Gastroesophageal sphincter (tissue), 4 donors: ENCODE measurements at regions not wholly inside any gene's neighbourhood (a gene's known extent, or its start where the extent isn't known, plus 50 kb on each side); places are given as distances from the start of the nearest gene placed in this dataset.

ENCODE experiments used
- ATAC-seq: fragments of 150-250 bp; one replicate; pipeline ENCODE4 v1.9.1; 2016; ENCODE audit warnings: mild to moderate bottlenecking, moderate library complexity
- H3K27ac ChIP-seq, 4 donors: fragments of 200-600 bp; sonication (generic) in 3 of 4; 1 replicate in 3 of 4; 2 replicates in 1 of 4; pipeline ENCODE4 v1.5.1; 2016 to 2019
- H3K27me3 ChIP-seq: fragments of 200-600 bp; sonication (generic); one replicate; pipeline ENCODE4 v1.5.1; 2019
- H3K36me3 ChIP-seq, 2 donors: fragments of 200-600 bp; sonication (generic); one replicate each; pipeline ENCODE4 v1.5.1; 2019; ENCODE audit warnings: control low read depth in 1 of 2
- H3K4me1 ChIP-seq, 3 donors: fragments of 200-600 bp; sonication (generic); 1 replicate in 2 of 3; 2 replicates in 1 of 3; pipeline ENCODE4 v1.5.1; 2016 to 2019; ENCODE audit warnings: control low read depth in 2 of 3
- H3K4me3 ChIP-seq, 2 donors: fragments of 200-600 bp; sonication (generic); one replicate each; pipeline ENCODE4 v1.5.1; 2019; ENCODE audit warnings: mild to moderate bottlenecking in 1 of 2, moderate library complexity in 1 of 2
- H3K9me3 ChIP-seq, 3 donors: fragments of 200-600 bp; sonication (generic); one replicate each; pipeline ENCODE4 v1.5.1; 2017 to 2019; ENCODE audit warnings: control low read depth in 2 of 3
- EP300 ChIP-seq: sonication (generic); formaldehyde crosslinking; IDR thresholded peaks from one replicate; pipeline ENCODE4 v1.6.1; 2017; ENCODE audit warnings: antibody characterized with exemption, mild to moderate bottlenecking
- POLR2A ChIP-seq, 2 donors: fragments of 450-650 bp; IDR thresholded peaks; one replicate each; pipeline ENCODE4 v1.6.1; 2017; ENCODE audit warnings: antibody characterized with exemption in 2 of 2, mild to moderate bottlenecking in 2 of 2, moderate library complexity in 1 of 2
- POLR2AphosphoS5 ChIP-seq: sonication (generic); formaldehyde crosslinking; IDR thresholded peaks from one replicate; pipeline ENCODE4 v1.6.1; 2017; ENCODE audit warnings: antibody characterized with exemption
- WGBS, 2 donors: methylation state at CpG; one replicate each; pipeline ENCODE4 v1.1.5; 2018; ENCODE audit warnings: low coverage in 1 of 2; 5-methylcytosine and 5-hydroxymethylcytosine counted together
- TF ChIP-seq, protein P1 (sequence below), 4 experiments: fragments of 200-600 bp in 2 of 4; fragments of 450-650 bp in 2 of 4; sonication (generic) in 1 of 4; IDR thresholded peaks; one replicate each; pipeline ENCODE4 v1.5.1; 2017 to 2019; ENCODE audit warnings: antibody characterized with exemption in 4 of 4, mild to moderate bottlenecking in 2 of 4, moderate library complexity in 2 of 4

DNA sequence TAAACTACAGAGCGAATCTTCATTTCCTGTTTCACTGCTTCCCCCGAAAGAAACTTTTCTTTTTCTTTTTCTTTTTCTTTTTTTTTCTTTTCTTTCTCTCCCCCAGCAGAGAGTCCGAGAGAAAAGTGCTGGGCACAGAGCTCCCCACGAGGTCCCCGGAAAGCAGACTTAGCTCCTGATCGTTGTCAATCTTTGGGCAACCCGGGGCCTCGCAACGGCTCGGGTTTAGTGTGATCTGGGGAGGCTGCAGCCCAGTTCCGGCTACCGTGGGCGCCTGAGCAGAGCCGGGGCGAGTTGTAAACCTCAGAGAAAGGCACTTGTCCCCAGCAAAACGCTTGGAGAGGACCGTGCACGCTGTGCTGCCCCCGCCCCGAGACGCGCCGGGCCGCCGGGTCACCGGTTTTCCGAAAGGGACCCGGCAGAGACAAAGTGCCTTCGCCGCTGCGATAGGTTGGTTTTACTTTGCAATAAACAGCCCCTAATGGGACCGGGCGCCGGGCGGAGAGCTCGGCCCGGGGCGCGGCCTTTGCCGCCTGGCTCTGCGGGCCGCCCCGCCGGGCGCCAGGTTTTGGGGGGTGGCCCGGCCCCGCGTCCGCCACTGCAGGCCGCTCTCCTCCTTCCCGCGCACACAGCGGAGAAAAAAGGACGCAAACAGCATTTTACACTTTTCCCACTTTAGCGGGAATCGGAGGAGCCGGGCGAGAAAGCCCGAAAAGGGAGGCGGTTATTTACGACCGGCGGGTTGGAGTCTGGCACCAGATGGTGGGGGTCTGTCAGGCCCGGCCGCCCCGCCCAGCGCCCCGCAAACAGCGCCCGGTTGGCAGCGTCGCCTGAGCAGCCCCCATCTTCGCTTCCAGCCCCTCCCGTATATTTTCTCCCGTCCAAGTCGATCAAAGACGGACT lies 136.0 kb downstream of the INSIG2 start:
- WGBS, 2 donors, result 10 to 14% methylated on average over 4 to 10 of the region's 77 CpGs
- H3K27me3 ChIP-seq, result peaks cover 88% of the 10 kb centered on the region
- ATAC-seq, result no peak

DNA sequence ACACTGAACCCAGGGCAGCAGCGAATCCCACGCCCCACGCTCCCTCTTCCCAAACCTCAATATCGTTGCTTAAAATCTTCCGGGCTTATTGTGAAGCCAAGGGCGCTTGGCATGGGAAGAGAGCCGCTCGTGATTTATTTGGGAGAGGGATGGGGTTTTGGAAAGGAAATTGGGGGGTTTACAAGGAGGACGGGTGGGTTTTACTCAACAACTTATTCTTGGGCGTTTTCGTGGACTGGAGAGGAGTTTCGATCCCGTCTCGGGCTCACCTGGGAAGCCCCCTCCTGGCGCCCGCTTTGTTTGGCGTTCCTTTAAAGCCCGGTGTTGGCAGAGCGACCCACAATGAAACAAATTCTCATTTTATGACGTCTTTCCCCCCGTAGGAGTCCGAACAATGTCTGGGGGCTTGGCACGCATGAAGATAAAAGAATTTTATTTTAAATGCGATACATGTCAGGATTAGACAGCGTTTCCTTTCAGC lies 135.3 kb downstream of the INSIG2 start:
- WGBS, 2 donors, result 9 to 15% methylated on average over 7 to 18 of the region's 25 CpGs
- Histone ChIP-seq H3K27me3 (peaks cover 92% of the 10 kb centered on the region), H3K27ac (no peak overlapping the region), H3K4me1 (peaks cover 0 to 21% (median 10%) of the 10 kb centered on the region in 3 donors), H3K36me3 (no peaks in the 10 kb centered on the region), H3K4me3 (peak overlapping the region in 1 of 2 donors; percentile 48), H3K9me3 (no peaks in the 10 kb centered on the region)
- no peak for ATAC-seq
- TF ChIP-seq, protein P1, sequence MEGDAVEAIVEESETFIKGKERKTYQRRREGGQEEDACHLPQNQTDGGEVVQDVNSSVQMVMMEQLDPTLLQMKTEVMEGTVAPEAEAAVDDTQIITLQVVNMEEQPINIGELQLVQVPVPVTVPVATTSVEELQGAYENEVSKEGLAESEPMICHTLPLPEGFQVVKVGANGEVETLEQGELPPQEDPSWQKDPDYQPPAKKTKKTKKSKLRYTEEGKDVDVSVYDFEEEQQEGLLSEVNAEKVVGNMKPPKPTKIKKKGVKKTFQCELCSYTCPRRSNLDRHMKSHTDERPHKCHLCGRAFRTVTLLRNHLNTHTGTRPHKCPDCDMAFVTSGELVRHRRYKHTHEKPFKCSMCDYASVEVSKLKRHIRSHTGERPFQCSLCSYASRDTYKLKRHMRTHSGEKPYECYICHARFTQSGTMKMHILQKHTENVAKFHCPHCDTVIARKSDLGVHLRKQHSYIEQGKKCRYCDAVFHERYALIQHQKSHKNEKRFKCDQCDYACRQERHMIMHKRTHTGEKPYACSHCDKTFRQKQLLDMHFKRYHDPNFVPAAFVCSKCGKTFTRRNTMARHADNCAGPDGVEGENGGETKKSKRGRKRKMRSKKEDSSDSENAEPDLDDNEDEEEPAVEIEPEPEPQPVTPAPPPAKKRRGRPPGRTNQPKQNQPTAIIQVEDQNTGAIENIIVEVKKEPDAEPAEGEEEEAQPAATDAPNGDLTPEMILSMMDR (IDR thresholded peaks at IDR 0.05), result no peak
- no peak for TF ChIP-seq POLR2A (IDR thresholded peaks at IDR 0.05)
- TF ChIP-seq EP300, result no peak

More for the DNA sequence above, 136.0 kb downstream of the INSIG2 start:
- H3K27ac ChIP-seq, result no peak overlapping the region
- TF ChIP-seq EP300, result no peak
- TF ChIP-seq POLR2A (IDR thresholded peaks at IDR 0.05), result no peak
- TF ChIP-seq, protein P1 (IDR thresholded peaks at IDR 0.05), result no peak
- no peak for TF ChIP-seq POLR2AphosphoS5
- H3K9me3 ChIP-seq, result no peaks in the 10 kb centered on the region
- peaks cover 0 to 21% (median 10%) of the 10 kb centered on the region in 3 donors for H3K4me1 ChIP-seq
- H3K36me3 ChIP-seq, result no peaks in the 10 kb centered on the region
- H3K4me3 ChIP-seq, result peak overlapping the region; percentile 1 to 48

DNA sequence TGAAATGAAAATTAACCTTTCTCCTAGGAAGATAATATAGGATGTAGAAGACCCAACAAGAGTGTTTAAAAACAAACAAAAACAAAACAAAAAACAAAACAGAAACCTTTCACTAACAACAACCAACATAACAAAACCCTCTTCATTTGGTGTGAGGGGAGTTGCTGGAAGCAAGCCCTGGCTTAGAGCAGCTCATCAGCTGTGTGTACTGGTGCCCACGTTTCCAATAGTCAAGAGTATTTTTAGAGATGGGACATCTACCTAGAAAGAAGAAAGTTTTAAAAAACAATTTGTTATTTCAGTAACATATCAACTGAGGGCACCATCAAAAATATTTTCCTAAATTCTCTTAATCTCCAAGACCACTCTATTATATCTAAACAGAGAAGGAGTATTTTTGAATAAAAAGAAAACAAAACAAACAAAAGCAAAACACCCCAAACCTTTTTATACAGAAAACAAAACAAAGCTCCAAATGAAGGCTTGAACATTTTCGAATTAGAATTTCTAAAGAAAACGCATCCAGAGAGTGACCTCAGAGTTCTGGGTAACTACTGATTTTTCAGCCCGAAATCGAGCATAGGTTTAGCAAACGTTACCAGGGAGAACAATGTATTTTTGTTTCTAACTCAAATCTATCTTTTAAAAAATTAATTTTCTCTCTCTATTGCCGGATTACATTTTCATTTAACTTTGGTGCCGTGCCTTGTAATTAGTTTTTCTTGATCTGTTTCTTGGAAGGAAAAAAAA lies 134.6 kb downstream of the INSIG2 start:
- no peak overlapping the region for H3K4me3 ChIP-seq
- H3K27ac ChIP-seq, result no peak overlapping the region
- TF ChIP-seq POLR2A (IDR thresholded peaks at IDR 0.05), result no peak
- no peaks in the 10 kb centered on the region for H3K9me3 ChIP-seq
- peaks cover 0 to 21% (median 10%) of the 10 kb centered on the region in 3 donors for H3K4me1 ChIP-seq
- H3K36me3 ChIP-seq, result no peaks in the 10 kb centered on the region
- no peak for ATAC-seq
- peaks cover 97% of the 10 kb centered on the region for H3K27me3 ChIP-seq
- WGBS, 2 donors, result 13 to 17% methylated on average over 8 of the region's 8 CpGs

DNA sequence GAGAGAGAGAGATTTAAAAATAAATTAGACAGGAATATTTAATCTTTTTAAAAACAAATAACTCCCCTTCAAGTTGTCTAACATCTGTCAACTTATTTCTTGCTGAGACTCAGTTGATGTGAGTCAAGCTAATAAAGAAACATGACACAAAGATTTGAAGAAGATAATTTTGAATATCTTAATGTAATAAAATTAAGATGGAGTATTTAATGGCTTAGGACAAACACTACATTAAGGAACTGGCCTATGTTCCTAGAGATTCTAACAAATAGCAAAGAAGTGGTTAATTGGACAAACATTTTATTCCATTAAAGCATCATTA lies 134.0 kb downstream of the INSIG2 start:
- Histone ChIP-seq H3K27ac (no peak overlapping the region), H3K9me3 (no peaks in the 10 kb centered on the region), H3K4me1 (peaks cover 0 to 21% (median 10%) of the 10 kb centered on the region in 3 donors), H3K4me3 (no peak overlapping the region), H3K36me3 (no peaks in the 10 kb centered on the region), H3K27me3 (peaks cover 91% of the 10 kb centered on the region)
- no peak for ATAC-seq
- TF ChIP-seq POLR2AphosphoS5, result no peak
- TF ChIP-seq, protein P1 (IDR thresholded peaks at IDR 0.05), result no peak

DNA sequence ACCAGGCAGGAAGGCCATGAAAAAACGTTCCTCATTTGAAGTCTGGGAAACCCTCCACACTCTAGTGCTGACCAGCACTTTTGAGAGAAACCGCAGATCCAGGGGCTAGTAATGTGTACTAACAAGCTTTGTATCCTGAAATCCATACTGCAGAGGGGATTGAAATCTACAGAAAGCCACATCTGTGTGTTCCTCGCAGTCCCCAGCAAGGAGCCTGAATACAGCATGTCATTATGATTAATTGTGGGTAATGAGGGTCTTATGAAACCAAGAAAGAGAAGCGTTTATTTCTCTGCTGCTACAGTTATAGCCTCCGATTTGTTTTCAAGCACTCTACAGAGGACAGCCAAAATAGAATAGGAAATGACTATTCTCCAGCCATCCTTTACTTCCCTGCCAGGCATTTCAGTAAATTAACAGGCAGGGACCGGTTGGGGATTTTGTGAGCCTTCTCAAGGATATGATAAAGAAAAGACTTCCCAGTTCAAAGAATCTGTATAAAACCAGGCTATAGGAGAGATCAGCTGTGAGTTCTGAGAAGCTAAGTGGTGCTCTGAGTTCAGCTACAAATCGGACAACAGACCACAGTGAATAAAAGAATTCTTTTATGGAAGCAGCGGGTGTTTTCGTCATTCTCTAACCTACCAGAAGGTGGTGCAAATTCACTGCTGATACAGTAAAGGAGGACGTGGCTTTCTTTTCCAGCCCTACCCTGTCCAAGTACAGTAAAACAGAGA lies 133.4 kb downstream of the INSIG2 start:
- no peaks in the 10 kb centered on the region for H3K36me3 ChIP-seq
- H3K4me3 ChIP-seq, result no peak overlapping the region
- no peak overlapping the region for H3K27ac ChIP-seq
- H3K9me3 ChIP-seq, result no peaks in the 10 kb centered on the region
- TF ChIP-seq POLR2A (IDR thresholded peaks at IDR 0.05) (no peak), POLR2AphosphoS5 (no peak), EP300 (no peak)
- TF ChIP-seq, protein P1 (IDR thresholded peaks at IDR 0.05), result peak; percentile 22 to 60 (median 41)
- peaks cover 0 to 21% (median 10%) of the 10 kb centered on the region in 3 donors for H3K4me1 ChIP-seq
- 15% methylated on average over 8 to 10 of the region's 10 CpGs for WGBS, 2 donors
- no peak for ATAC-seq
- H3K27me3 ChIP-seq, result peaks cover 85% of the 10 kb centered on the region
